Transverse colon (tissue), 4 donors: ENCODE measurements at regions not wholly inside any gene's neighbourhood (a gene's known extent, or its start where the extent isn't known, plus 50 kb on each side); places are given as distances from the start of the nearest gene placed in this dataset.

Experiments
- DNase-seq: peaks from one replicate; pipeline ENCODE4 v3.0.0-alpha.2; 2019
- H3K27ac ChIP-seq, 4 donors: fragments of 200-600 bp; sonication (generic); 2 replicates each; pipeline ENCODE4 v1.5.1; 2016 to 2018; ENCODE audit warnings: inconsistent platforms in 4 of 4
- H3K27me3 ChIP-seq: fragments of 200-600 bp; sonication (generic); 2 replicates; pipeline ENCODE4 v1.5.1; 2017; ENCODE audit warnings: inconsistent platforms
- H3K36me3 ChIP-seq, 4 donors: fragments of 200-600 bp; sonication (generic); 2 replicates each; pipeline ENCODE4 v1.5.1; 2017 to 2019; ENCODE audit warnings: inconsistent platforms in 4 of 4
- H3K4me1 ChIP-seq, 4 donors: fragments of 200-600 bp; sonication (generic); 2 replicates each; pipeline ENCODE4 v1.5.1; 2017 to 2020; ENCODE audit warnings: inconsistent platforms in 4 of 4
- H3K4me3 ChIP-seq, 4 donors: fragments of 200-600 bp; sonication (generic); 1 replicate in 1 of 4; 2 replicates in 3 of 4; pipeline versions ENCODE4 v1.5.1 to v1.6.1; 2017 to 2019; ENCODE audit warnings: inconsistent platforms in 4 of 4
- H3K9me3 ChIP-seq, 2 donors: fragments of 200-600 bp; sonication (generic); 2 replicates each; pipeline ENCODE4 v1.5.1; 2017 to 2019; ENCODE audit warnings: inconsistent platforms in 2 of 2
- CTCF ChIP-seq, 5 experiments: fragments of 200-600 bp in 3 of 5; fragments of 450-650 bp in 2 of 5; sonication (generic) in 3 of 5; IDR thresholded peaks; 1 replicate in 2 of 5; 2 replicates in 3 of 5; pipeline ENCODE4 v1.5.1; 2016 to 2017; ENCODE audit warnings: antibody characterized with exemption in 5 of 5, inconsistent platforms in 3 of 5, mild to moderate bottlenecking in 2 of 5, moderate library complexity in 1 of 5
- EP300 ChIP-seq: sonication (generic); formaldehyde crosslinking; IDR thresholded peaks from one replicate; pipeline ENCODE4 v1.6.1; 2017; ENCODE audit warnings: antibody characterized with exemption, low read depth
- POLR2A ChIP-seq: fragments of 450-650 bp; IDR thresholded peaks from one replicate; pipeline ENCODE4 v1.6.1; 2016; ENCODE audit warnings: antibody characterized with exemption, mild to moderate bottlenecking, moderate library complexity
- POLR2AphosphoS5 ChIP-seq, 3 donors: sonication (generic); formaldehyde crosslinking; IDR thresholded peaks; one replicate each; pipeline ENCODE4 v1.6.1; 2016; ENCODE audit warnings: antibody characterized with exemption in 3 of 3
- WGBS, 2 donors: methylation state at CpG; one replicate each; pipeline ENCODE4 v1.1.5; 2018; ENCODE audit warnings: low coverage in 1 of 2; 5-methylcytosine and 5-hydroxymethylcytosine counted together
- in situ Hi-C, 4 donors: fragments of 200-750 bp; cut with MboI; loops; one replicate each; pipeline versions ENCODE4 v1.15.0 to v1.15.1; 2017; ENCODE audit warnings: low sequenced_read_pairs in 3 of 4, low pct_ligation_motif_present in 1 of 4, low pct_unique_long_range_greater_than_20kb in 1 of 4
- intact Hi-C: fragments of 100-400 bp; cut with DNase I; formaldehyde crosslinking; loops from one replicate; pipeline ENCODE4 v1.15.1; 2023; ENCODE audit warnings: low total_unique reads

GRCh38 chr6:141657812-141658211, 474.9 kb upstream of the GJE1 start:
- H3K9me3 ChIP-seq = no peaks in the 10 kb centered on the region
- in situ Hi-C loops (no loop called here), intact Hi-C loops (no loop called here)
- DNase-seq = no peak
- H3K27ac ChIP-seq = no peak overlapping the region
- H3K36me3 ChIP-seq = no peaks in the 10 kb centered on the region
- 71 to 89% methylated on average over 1 of the region's 1 CpG for WGBS, 2 donors
- no peak overlapping the region for H3K4me3 ChIP-seq
- TF ChIP-seq POLR2A = no peak
- no peak for TF ChIP-seq CTCF (IDR thresholded peaks at IDR 0.05)
- TF ChIP-seq POLR2AphosphoS5 (IDR thresholded peaks at IDR 0.05) = no peak
- no peak for TF ChIP-seq EP300
- H3K27me3 ChIP-seq = no peaks in the 10 kb centered on the region
- H3K4me1 ChIP-seq = no peaks in the 10 kb centered on the region

GRCh38 chr6:141653590-141653989, 479.1 kb upstream of the GJE1 start:
- no peaks in the 10 kb centered on the region for H3K36me3 ChIP-seq
- intact Hi-C loops = no loop called here
- no peak for DNase-seq
- H3K27ac ChIP-seq = no peak overlapping the region
- no peaks in the 10 kb centered on the region for H3K4me1 ChIP-seq
- WGBS, 2 donors = 90 to 100% methylated on average over 1 of the region's 1 CpG
- in situ Hi-C loops = no loop called here
- H3K9me3 ChIP-seq = no peaks in the 10 kb centered on the region
- no peaks in the 10 kb centered on the region for H3K27me3 ChIP-seq
- TF ChIP-seq POLR2A (no peak), POLR2AphosphoS5 (IDR thresholded peaks at IDR 0.05) (no peak), EP300 (no peak), CTCF (IDR thresholded peaks at IDR 0.05) (no peak)
- no peak overlapping the region for H3K4me3 ChIP-seq

- Histone ChIP-seq H3K4me1 (no peaks in the 10 kb centered on the region), H3K4me3 (no peak overlapping the region), H3K36me3 (no peaks in the 10 kb centered on the region), H3K27ac (no peak overlapping the region), H3K9me3 (no peaks in the 10 kb centered on the region), H3K27me3 (no peaks in the 10 kb centered on the region)
- TF ChIP-seq POLR2A (no peak), EP300 (no peak), CTCF (IDR thresholded peaks at IDR 0.05) (no peak), POLR2AphosphoS5 (IDR thresholded peaks at IDR 0.05) (no peak)
- WGBS, 2 donors = 61 to 71% methylated on average over 1 of the region's 1 CpG
- no peak for DNase-seq
- intact Hi-C loops (no loop called here), in situ Hi-C loops (no loop called here)
These were observed 490.8 kb upstream of the GJE1 start for GRCh38 chr6:141641951-141642350.

GRCh38 chr6:141641406-141641805, 491.3 kb upstream of the GJE1 start:
- intact Hi-C loops = no loop called here
- H3K4me3 ChIP-seq = no peak overlapping the region
- no peaks in the 10 kb centered on the region for H3K9me3 ChIP-seq
- DNase-seq = no peak
- H3K36me3 ChIP-seq = no peaks in the 10 kb centered on the region
- no peaks in the 10 kb centered on the region for H3K27me3 ChIP-seq
- H3K4me1 ChIP-seq = no peaks in the 10 kb centered on the region
- in situ Hi-C loops = no loop called here
- WGBS, 2 donors = 19 to 27% methylated on average over 1 of the region's 1 CpG
- TF ChIP-seq POLR2A (no peak), POLR2AphosphoS5 (IDR thresholded peaks at IDR 0.05) (no peak), CTCF (IDR thresholded peaks at IDR 0.05) (no peak), EP300 (no peak)
- no peak overlapping the region for H3K27ac ChIP-seq
